Upper lobe of left lung (tissue), 6 donors: ENCODE measurements at regions not wholly inside any gene's neighbourhood (a gene's known extent, or its start where the extent isn't known, plus 50 kb on each side); places are given as distances from the start of the nearest gene placed in this dataset.
A peak's percentile ranks its signal among the peaks of the same experiment; 100 is the strongest.

Experiments used
- ATAC-seq, 2 donors: fragments of 200-7000 bp; cut with Tn5 transposase; one replicate each; pipeline ENCODE4 v1.9.1; 2022; ENCODE audit warnings: mild to moderate bottlenecking in 2 of 2, moderate library complexity in 2 of 2; ENCODE audit not compliant: low FRiP score in 2 of 2
- DNase-seq, 2 donors: peaks; one replicate each; pipeline ENCODE4 v3.0.0-alpha.2; 2019 to 2020
- H3K27ac ChIP-seq, 4 donors: fragments of 200-600 bp; sonication (generic); one replicate each; pipeline ENCODE4 v1.5.1; 2016 to 2019
- H3K27me3 ChIP-seq, 4 donors: fragments of 200-600 bp; sonication (generic); one replicate each; pipeline ENCODE4 v1.5.1; 2017 to 2019
- H3K36me3 ChIP-seq, 4 donors: fragments of 200-600 bp; sonication (generic); one replicate each; pipeline ENCODE4 v1.5.1; 2016 to 2019
- H3K4me1 ChIP-seq, 4 donors: fragments of 200-600 bp; sonication (generic); one replicate each; pipeline ENCODE4 v1.5.1; 2018 to 2019
- H3K4me3 ChIP-seq, 4 donors: fragments of 200-600 bp; sonication (generic); one replicate each; pipeline ENCODE4 v1.5.1; 2017 to 2019; ENCODE audit warnings: mild to moderate bottlenecking in 2 of 4, moderate library complexity in 1 of 4
- H3K9me3 ChIP-seq, 4 donors: fragments of 200-600 bp; sonication (generic); one replicate each; pipeline ENCODE4 v1.5.1; 2018 to 2019
- CTCF ChIP-seq, 6 experiments: fragments of 450-650 bp in 4 of 6; fragments of 200-600 bp in 2 of 6; sonication (generic) in 2 of 6; IDR thresholded peaks; one replicate each; pipeline ENCODE4 v1.5.1; 2016 to 2019; ENCODE audit warnings: antibody characterized with exemption in 6 of 6
- EP300 ChIP-seq, 4 donors: sonication (generic); formaldehyde crosslinking; IDR thresholded peaks; one replicate each; pipeline ENCODE4 v1.5.1; 2017; ENCODE audit warnings: antibody characterized with exemption in 4 of 4, control low read depth in 2 of 4
- POLR2A ChIP-seq, 4 donors: fragments of 450-650 bp; IDR thresholded peaks; one replicate each; pipeline ENCODE4 v1.5.1; 2016 to 2017; ENCODE audit warnings: antibody characterized with exemption in 4 of 4, mild to moderate bottlenecking in 2 of 4
- POLR2AphosphoS5 ChIP-seq, 2 donors: sonication (generic); formaldehyde crosslinking; IDR thresholded peaks; one replicate each; pipeline ENCODE4 v1.5.1; 2017; ENCODE audit warnings: antibody characterized with exemption in 2 of 2
- WGBS, 2 donors: methylation state at CpG; one replicate each; pipeline ENCODE4 v1.1.5; 2017 to 2018; 5-methylcytosine and 5-hydroxymethylcytosine counted together
- donor health status: DM: no; HTN: no; CAD: no; lungs with moderate emphysema.
- donor health status: DM: no; HTN: yes; CAD: no; lungs with severe emphysema.

DNA sequence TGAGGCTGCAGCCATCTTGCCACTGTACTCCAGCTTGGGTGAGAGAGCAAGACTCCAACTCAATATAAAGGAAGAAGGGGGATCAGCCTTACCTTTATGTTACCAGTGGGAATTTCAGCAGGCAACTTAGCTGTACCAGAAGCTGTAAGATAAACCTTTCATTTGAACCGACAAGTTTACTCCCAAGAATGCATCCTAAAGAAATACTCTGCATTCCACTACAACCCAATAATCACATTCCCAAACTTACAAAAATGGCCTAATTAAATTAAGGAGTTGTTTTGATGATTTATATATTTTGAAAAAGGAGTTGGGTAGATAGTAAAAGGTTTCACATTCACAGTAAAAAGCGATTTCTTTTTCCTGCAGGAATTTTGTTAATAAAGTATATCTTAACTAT lies 241.4 kb downstream of the TTC8 start:
- TF ChIP-seq POLR2A (IDR thresholded peaks at IDR 0.05) (no peak), EP300 (IDR thresholded peaks at IDR 0.05) (no peak), POLR2AphosphoS5 (IDR thresholded peaks at IDR 0.05) (no peak), CTCF (IDR thresholded peaks at IDR 0.05) (no peak)
- ATAC-seq (no peak), DNase-seq (no peak)
- Histone ChIP-seq H3K27ac (no peak overlapping the region), H3K4me1 (no peaks in the 10 kb centered on the region), H3K9me3 (no peaks in the 10 kb centered on the region), H3K27me3 (no peaks in the 10 kb centered on the region), H3K4me3 (no peak overlapping the region), H3K36me3 (no peaks in the 10 kb centered on the region)
- WGBS, 2 donors, result 81 to 91% methylated on average over 2 of the region's 2 CpGs

DNA sequence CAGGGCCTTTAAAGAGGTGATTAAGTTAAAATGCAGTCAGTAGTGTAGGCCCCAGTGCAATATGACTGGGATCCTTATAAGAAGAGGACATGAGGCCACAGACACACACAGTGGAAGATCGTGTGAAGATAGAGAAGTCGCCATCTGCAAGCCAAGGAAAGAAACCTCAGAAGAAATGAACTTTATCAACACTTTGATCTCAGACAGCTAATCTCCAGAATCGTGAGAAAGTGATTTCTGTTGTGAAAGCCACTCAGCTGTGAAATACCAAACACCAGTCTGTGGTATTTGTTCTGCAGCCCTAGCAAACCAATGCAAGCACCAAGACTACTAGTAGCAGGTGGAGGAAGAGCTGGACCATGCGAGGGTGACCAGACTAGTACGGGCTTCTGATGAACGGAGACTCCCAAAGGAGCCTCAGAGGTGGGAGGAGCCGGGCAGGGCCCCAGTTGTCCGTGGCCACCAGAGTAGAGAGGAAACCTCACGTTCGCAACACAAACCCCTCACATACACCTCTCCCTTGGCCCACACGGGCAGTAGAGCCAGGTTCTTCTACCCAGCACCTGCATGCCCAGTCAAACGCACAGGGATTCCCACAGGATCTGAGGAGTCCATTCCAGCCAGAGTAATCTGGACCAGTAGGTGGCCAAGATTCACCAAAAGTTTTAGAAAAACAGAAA lies 243.0 kb downstream of the TTC8 start:
- no peaks in the 10 kb centered on the region for H3K4me1 ChIP-seq
- no peaks in the 10 kb centered on the region for H3K36me3 ChIP-seq
- peak in 1 of 2 donors; percentile 40 for ATAC-seq
- H3K27me3 ChIP-seq, result no peaks in the 10 kb centered on the region
- WGBS, 2 donors, result 62% methylated on average over 5 to 12 of the region's 12 CpGs
- H3K27ac ChIP-seq, result no peak overlapping the region
- TF ChIP-seq CTCF (IDR thresholded peaks at IDR 0.05) (no peak), POLR2AphosphoS5 (IDR thresholded peaks at IDR 0.05) (no peak), POLR2A (IDR thresholded peaks at IDR 0.05) (no peak), EP300 (IDR thresholded peaks at IDR 0.05) (no peak)
- DNase-seq, result peak in 1 of 2 donors; percentile 8
- no peak overlapping the region for H3K4me3 ChIP-seq
- H3K9me3 ChIP-seq, result no peaks in the 10 kb centered on the region

DNA sequence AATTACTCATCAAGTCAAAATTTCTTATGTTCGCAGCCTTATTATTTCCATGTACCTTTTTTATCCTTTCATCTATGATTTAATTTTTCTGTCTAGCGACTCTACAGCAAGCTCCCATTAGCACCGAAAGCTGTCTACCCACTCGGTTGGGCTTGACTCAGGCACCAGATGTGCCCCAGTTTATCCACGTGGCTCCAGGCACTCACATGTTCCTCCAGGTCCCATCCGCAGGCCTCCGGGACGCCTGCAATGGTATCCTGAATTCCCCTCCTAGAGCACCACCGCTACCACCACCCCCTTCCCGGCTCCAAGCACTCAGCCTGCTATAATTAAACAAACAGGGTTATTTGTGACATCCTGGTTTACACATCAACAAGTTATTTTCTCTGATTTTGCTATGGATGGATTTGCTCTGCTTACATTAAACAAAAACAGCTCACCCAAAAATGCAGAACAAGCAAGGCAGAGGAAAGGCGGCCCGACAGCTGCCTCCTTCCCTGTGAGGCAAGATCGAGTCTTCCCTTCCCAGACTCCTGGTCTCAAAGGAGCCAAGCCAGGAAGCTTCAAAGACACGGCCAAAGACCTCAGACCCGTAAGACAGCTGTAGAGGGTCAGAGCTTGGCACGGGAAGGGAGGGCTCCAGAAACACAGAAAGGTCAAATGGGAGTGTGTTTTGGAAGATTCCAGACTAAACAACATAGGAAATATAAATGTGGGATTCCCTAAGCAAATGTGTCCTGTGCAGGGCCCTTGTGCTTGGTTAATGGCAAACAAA lies 253.8 kb downstream of the TTC8 start:
- H3K27ac ChIP-seq, result no peak overlapping the region
- TF ChIP-seq CTCF (IDR thresholded peaks at IDR 0.05) (no peak), POLR2AphosphoS5 (IDR thresholded peaks at IDR 0.05) (no peak), POLR2A (IDR thresholded peaks at IDR 0.05) (no peak), EP300 (IDR thresholded peaks at IDR 0.05) (no peak)
- H3K27me3 ChIP-seq, result no peaks in the 10 kb centered on the region
- H3K36me3 ChIP-seq, result no peaks in the 10 kb centered on the region
- no peaks in the 10 kb centered on the region for H3K4me1 ChIP-seq
- no peak for ATAC-seq
- H3K4me3 ChIP-seq, result no peak overlapping the region
- no peaks in the 10 kb centered on the region for H3K9me3 ChIP-seq
- DNase-seq, result peak in 1 of 2 donors; percentile 11
- WGBS, 2 donors, result 73 to 75% methylated on average over 16 of the region's 16 CpGs

- DNase-seq, result no peak
These were observed 260.8 kb downstream of the TTC8 start for GRCh38 chr14:89085231-89085731.

More at GRCh38 chr14:89085231-89085731, 260.8 kb downstream of the TTC8 start:
- WGBS, 2 donors, result 74 to 81% methylated on average over 12 of the region's 12 CpGs
- Histone ChIP-seq H3K27ac (no peak overlapping the region), H3K27me3 (no peaks in the 10 kb centered on the region), H3K4me3 (no peak overlapping the region), H3K36me3 (no peaks in the 10 kb centered on the region), H3K4me1 (peaks cover 0 to 6% (median 0%) of the 10 kb centered on the region in 4 donors), H3K9me3 (no peaks in the 10 kb centered on the region)
- TF ChIP-seq CTCF (IDR thresholded peaks at IDR 0.05) (no peak), POLR2AphosphoS5 (IDR thresholded peaks at IDR 0.05) (no peak), POLR2A (IDR thresholded peaks at IDR 0.05) (no peak), EP300 (IDR thresholded peaks at IDR 0.05) (no peak)
- ATAC-seq, result peak; percentile 31 to 43
